ENCODE measurements at regions not wholly inside any gene's neighbourhood (a gene's known extent, or its start where the extent isn't known, plus 50 kb on each side); places are given as distances from the start of the nearest gene placed in this dataset.

DNA sequence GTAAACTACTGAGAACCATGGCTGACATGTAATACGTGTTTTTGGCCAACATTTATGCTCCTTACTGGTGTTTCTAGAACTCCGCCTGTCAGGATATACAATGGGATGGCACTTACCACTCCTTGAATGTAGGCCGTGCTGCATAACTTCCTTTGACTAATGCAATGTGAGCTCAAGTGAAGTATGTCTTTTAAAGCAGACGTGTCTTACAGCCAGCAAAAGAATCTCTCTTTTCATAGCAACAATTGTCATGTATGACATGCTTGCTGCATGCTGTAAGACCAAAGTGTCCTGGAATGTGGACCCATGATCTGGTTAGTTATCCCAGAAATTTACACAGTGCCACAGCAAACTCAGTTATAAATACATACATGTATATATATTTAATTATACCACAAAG lies 1202.7 kb upstream of the PIK3C3 start:
- H3K4me3 ChIP-seq = no peak overlapping the region
- intact Hi-C loops (cut with DNase I) = no loop called here
- no peaks in the 10 kb centered on the region for H3K27me3 ChIP-seq (ENCODE audit: low read depth)
- TF ChIP-seq, protein P1, sequence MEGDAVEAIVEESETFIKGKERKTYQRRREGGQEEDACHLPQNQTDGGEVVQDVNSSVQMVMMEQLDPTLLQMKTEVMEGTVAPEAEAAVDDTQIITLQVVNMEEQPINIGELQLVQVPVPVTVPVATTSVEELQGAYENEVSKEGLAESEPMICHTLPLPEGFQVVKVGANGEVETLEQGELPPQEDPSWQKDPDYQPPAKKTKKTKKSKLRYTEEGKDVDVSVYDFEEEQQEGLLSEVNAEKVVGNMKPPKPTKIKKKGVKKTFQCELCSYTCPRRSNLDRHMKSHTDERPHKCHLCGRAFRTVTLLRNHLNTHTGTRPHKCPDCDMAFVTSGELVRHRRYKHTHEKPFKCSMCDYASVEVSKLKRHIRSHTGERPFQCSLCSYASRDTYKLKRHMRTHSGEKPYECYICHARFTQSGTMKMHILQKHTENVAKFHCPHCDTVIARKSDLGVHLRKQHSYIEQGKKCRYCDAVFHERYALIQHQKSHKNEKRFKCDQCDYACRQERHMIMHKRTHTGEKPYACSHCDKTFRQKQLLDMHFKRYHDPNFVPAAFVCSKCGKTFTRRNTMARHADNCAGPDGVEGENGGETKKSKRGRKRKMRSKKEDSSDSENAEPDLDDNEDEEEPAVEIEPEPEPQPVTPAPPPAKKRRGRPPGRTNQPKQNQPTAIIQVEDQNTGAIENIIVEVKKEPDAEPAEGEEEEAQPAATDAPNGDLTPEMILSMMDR (IDR thresholded peaks at IDR 0.05) = no peak
- H3K4me1 ChIP-seq = no peaks in the 10 kb centered on the region
- no peak for ATAC-seq
- H3K9me3 ChIP-seq = no peaks in the 10 kb centered on the region
- H3K36me3 ChIP-seq = no peaks in the 10 kb centered on the region
- no peak overlapping the region for H3K27ac ChIP-seq
- DNase-seq = no peak

DNA sequence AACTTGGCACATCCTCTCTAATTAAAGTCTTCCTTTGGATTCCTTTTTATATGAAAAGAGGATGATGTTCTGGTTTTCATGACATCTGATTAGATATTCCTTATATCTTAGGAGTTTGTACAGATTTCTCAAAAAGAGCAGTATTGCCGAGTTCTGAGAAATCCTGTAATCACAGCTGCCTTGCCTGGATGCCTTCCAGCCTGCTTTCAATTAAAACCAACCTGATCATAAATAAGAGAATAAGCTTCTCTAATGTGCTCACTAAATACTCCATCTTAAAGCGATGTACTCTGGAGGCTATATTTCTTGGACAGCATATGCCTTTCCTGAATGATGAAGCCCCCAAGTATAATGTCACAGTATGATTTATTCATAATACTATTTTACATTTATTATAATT lies 1203.8 kb upstream of the PIK3C3 start:
- Histone ChIP-seq H3K4me1 (no peaks in the 10 kb centered on the region), H3K4me3 (no peak overlapping the region), H3K36me3 (no peaks in the 10 kb centered on the region), H3K9me3 (no peaks in the 10 kb centered on the region), H3K27me3 (ENCODE audit: low read depth) (no peaks in the 10 kb centered on the region), H3K27ac (no peak overlapping the region)
- ATAC-seq (no peak), DNase-seq (no peak)
- TF ChIP-seq, protein P1 (IDR thresholded peaks at IDR 0.05) = no peak
- intact Hi-C loops (cut with DNase I) = no loop called here

DNA sequence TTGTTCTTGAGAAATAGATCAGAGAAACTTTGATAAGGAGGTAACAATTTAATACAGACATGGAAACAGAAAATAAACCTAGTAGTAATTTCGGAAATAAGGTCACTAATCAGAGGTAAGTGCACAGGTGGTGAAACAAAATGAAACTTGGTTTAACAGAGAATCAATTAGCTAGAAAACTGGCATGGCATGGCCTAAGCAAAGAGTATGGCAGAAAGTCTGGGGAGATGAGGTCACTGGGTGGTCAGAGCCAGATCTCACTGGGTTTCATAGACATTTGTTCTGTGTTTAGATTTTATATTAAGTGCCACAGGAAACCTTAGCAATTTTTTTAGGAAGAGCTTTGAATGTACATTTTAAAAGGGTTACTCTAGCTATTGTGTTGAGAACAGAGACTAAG lies 1216.0 kb upstream of the PIK3C3 start:
- no peaks in the 10 kb centered on the region for H3K36me3 ChIP-seq
- TF ChIP-seq, protein P1 (IDR thresholded peaks at IDR 0.05) = no peak
- intact Hi-C loops (cut with DNase I) = no loop called here
- ATAC-seq (no peak), DNase-seq (no peak)
- H3K4me3 ChIP-seq = no peak overlapping the region
- H3K27ac ChIP-seq = no peak overlapping the region
- no peaks in the 10 kb centered on the region for H3K4me1 ChIP-seq
- no peaks in the 10 kb centered on the region for H3K27me3 ChIP-seq (ENCODE audit: low read depth)
- no peaks in the 10 kb centered on the region for H3K9me3 ChIP-seq

DNA sequence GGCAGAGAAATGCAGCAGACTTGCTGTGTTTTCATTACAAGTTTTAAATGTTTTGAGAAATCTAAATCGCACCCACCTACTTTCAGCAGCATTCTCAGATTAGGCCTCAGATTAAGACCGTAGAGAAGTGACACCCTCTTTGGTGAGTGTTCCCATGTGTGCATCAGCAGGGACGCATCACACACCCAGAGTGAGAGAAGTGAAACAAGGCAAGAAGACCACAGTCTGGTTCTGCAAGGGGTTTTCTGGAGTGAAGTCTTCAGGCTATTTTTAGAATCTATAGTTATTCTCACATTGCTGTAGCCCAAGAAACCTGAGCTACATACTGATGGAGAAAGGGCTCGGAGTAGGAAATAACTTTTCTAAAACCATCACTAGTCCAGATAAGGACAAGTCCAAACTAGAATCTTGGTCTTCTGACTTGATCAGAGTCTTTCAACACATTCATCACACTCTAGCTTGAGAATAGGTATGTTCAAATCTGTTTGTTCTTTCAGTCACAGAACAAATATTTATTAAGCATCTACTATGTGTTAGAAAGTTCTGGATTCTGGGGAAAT lies 1216.6 kb upstream of the PIK3C3 start:
- no peaks in the 10 kb centered on the region for H3K4me1 ChIP-seq
- no peak overlapping the region for H3K4me3 ChIP-seq
- H3K27me3 ChIP-seq (ENCODE audit: low read depth) = no peaks in the 10 kb centered on the region
- H3K36me3 ChIP-seq = no peaks in the 10 kb centered on the region
- intact Hi-C loops (cut with DNase I) = no loop called here
- H3K9me3 ChIP-seq = no peaks in the 10 kb centered on the region
- H3K27ac ChIP-seq = no peak overlapping the region
- DNase-seq = no peak
- ATAC-seq = no peak
- TF ChIP-seq, protein P1 (IDR thresholded peaks at IDR 0.05) = no peak

DNA sequence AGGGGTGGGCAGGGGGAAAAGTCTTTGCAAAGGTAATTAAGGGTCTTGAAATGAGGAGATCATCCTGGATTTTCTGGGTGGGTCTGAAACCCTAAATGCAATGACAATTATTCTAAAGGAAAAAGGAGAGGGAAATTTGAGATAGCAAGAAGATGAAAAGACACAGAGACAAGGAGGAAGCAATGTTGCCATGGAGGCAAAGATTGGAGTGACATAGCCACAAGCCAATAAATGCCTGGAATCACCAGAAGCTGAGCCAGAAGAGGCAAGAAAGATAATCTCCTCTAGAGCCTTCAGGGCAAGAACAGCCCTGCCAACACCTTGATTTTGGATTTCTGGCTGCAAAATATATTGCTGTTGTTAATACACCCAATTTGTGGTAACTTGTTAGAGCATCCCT lies 1246.3 kb upstream of the PIK3C3 start:
- Histone ChIP-seq H3K9me3 (no peaks in the 10 kb centered on the region), H3K27me3 (ENCODE audit: low read depth) (no peaks in the 10 kb centered on the region)
- ATAC-seq = no peak

More for the DNA sequence above, 1246.3 kb upstream of the PIK3C3 start:
- intact Hi-C loops (cut with DNase I) = loop anchor here (10.0 kb wide), 1 partner anchor 64 kb away; no protein-coding TSS in a partner anchor
- no peak overlapping the region for H3K27ac ChIP-seq
- no peaks in the 10 kb centered on the region for H3K36me3 ChIP-seq
- no peak overlapping the region for H3K4me3 ChIP-seq
- TF ChIP-seq, protein P1 (IDR thresholded peaks at IDR 0.05) = no peak
- H3K4me1 ChIP-seq = no peaks in the 10 kb centered on the region
- no peak for DNase-seq
